AG10803 (cell line): ENCODE measurements at regions not wholly inside any gene's neighbourhood (a gene's known extent, or its start where the extent isn't known, plus 50 kb on each side); places are given as distances from the start of the nearest gene placed in this dataset.

Source experiments
- DNase-seq: peaks from one replicate; pipeline ENCODE4 v3.0.0; 2010; ENCODE audit warnings: low read depth
- H3K4me3 ChIP-seq: 2 replicates; pipeline ENCODE4 v1.5.1; 2011; ENCODE audit warnings: mild to moderate bottlenecking, low read length, control low read depth
- CTCF ChIP-seq: conservative IDR thresholded peaks from 2 replicates; pipeline ENCODE4 v1.5.1; 2011; ENCODE audit warnings: mild to moderate bottlenecking, low read length, control low read depth, inconsistent platforms

GRCh38 chr7:39882148-39882784 is 67.8 kb upstream of the CDK13 start:
- no peak overlapping the region for H3K4me3 ChIP-seq
- DNase-seq = no peak
- TF ChIP-seq CTCF = no peak

- H3K4me3 ChIP-seq = no peak overlapping the region
- DNase-seq = no peak
- TF ChIP-seq CTCF = no peak
Measured at GRCh38 chr7:39883812-39884390, 66.2 kb upstream of the CDK13 start.

- DNase-seq = no peak
- no peak overlapping the region for H3K4me3 ChIP-seq
- no peak for TF ChIP-seq CTCF
Measured at GRCh38 chr7:39888171-39888853, 61.7 kb upstream of the CDK13 start.

- no peak for TF ChIP-seq CTCF
- DNase-seq = peak; percentile 13
- no peak overlapping the region for H3K4me3 ChIP-seq
Measured at GRCh38 chr7:39890411-39890810, 59.6 kb upstream of the CDK13 start.

- TF ChIP-seq CTCF = no peak
- no peak overlapping the region for H3K4me3 ChIP-seq
- no peak for DNase-seq
Measured at GRCh38 chr7:39891894-39892293, 58.2 kb upstream of the CDK13 start.

GRCh38 chr7:39892361-39892760 is 57.7 kb upstream of the CDK13 start:
- no peak overlapping the region for H3K4me3 ChIP-seq
- no peak for DNase-seq
- no peak for TF ChIP-seq CTCF

- no peak for TF ChIP-seq CTCF
- no peak overlapping the region for H3K4me3 ChIP-seq
- no peak for DNase-seq
Measured at GRCh38 chr7:39894904-39895303, 55.2 kb upstream of the CDK13 start.
